ENCODE measurements at regions not wholly inside any gene's neighbourhood (a gene's known extent, or its start where the extent isn't known, plus 50 kb on each side); places are given as distances from the start of the nearest gene placed in this dataset.

DNA sequence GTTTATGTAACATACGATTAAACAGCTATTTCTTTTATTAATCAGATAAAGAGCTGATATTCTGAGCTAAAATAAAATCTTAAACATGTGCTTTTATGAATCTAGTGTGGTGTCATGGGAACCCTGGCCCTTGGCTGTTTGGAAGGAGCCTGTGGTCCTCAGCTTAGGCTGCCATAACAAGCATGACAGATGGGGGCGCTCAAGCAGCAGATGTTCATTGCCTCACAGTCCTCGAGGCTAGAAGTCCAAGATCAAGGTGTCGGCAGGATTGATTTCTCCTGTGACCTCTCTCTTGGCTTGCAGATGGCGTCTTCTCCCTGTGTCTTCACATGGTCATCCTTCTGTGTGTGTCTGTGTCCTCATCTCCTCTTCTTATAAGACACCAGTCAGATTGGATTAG is 448.2 kb downstream of the GADD45G start:
- intact Hi-C loops (cut with micrococcal nuclease; ENCODE audit: unreplicated experiment): no loop called here
- no peaks in the 10 kb centered on the region for H3K4me1 ChIP-seq
- no peaks in the 10 kb centered on the region for H3K36me3 ChIP-seq (ENCODE audit: control insufficient read depth, insufficient read depth, low read length)
- Mint-ChIP-seq H3K36me3 (ENCODE audit: insufficient read depth, unreplicated experiment) (no peaks in the 10 kb centered on the region), H3K27ac (ENCODE audit: unreplicated experiment) (no peak overlapping the region), H3K4me1 (ENCODE audit: low read depth, unreplicated experiment) (no peaks in the 10 kb centered on the region), H3K4me3 (ENCODE audit: unreplicated experiment) (no peak overlapping the region), H3K27me3 (ENCODE audit: insufficient read depth, unreplicated experiment) (peaks cover 2% of the 10 kb centered on the region), H3K9me3 (ENCODE audit: unreplicated experiment) (no peaks in the 10 kb centered on the region)
- no peaks in the 10 kb centered on the region for H3K27me3 ChIP-seq (replicated peaks; ENCODE audit: control insufficient read depth, insufficient read depth, low read length)
- TF ChIP-seq CTCF (IDR thresholded peaks at IDR 0.05; ENCODE audit: insufficient read depth in 1 of 2, low read depth in 1 of 2, low read length in 1 of 2, severe bottlenecking in 1 of 2, unreplicated experiment in 1 of 2): peak in 1 of 2 experiments; percentile 21
- no peaks in the 10 kb centered on the region for H3K9me3 ChIP-seq
- BruUV-seq (replicated peaks): no TSS peak
- ChIA-PET CTCF (no interaction called here), POLR2A (no interaction called here)
- no peak overlapping the region for H3K4me3 ChIP-seq (ENCODE audit: low read depth, low read length)
- peak in 1 of 2 experiments; percentile 16 for DNase-seq

- H3K4me1 ChIP-seq: no peaks in the 10 kb centered on the region
- H3K4me1 Mint-ChIP-seq (ENCODE audit: low read depth, unreplicated experiment): no peaks in the 10 kb centered on the region
- no peaks in the 10 kb centered on the region for H3K27me3 Mint-ChIP-seq (ENCODE audit: insufficient read depth, unreplicated experiment)
- no peak overlapping the region for H3K4me3 ChIP-seq (ENCODE audit: low read depth, low read length)
- ChIA-PET CTCF (no interaction called here), POLR2A (no interaction called here)
- no peak overlapping the region for H3K4me3 Mint-ChIP-seq (ENCODE audit: unreplicated experiment)
- no peaks in the 10 kb centered on the region for H3K9me3 Mint-ChIP-seq (ENCODE audit: unreplicated experiment)
- DNase-seq: no peak
- no peaks in the 10 kb centered on the region for H3K36me3 ChIP-seq (ENCODE audit: control insufficient read depth, insufficient read depth, low read length)
- intact Hi-C loops (cut with micrococcal nuclease; ENCODE audit: unreplicated experiment): no loop called here
- H3K36me3 Mint-ChIP-seq (ENCODE audit: insufficient read depth, unreplicated experiment): no peaks in the 10 kb centered on the region
- BruUV-seq (replicated peaks): no TSS peak
- H3K27ac Mint-ChIP-seq (ENCODE audit: unreplicated experiment): no peak overlapping the region
- H3K27me3 ChIP-seq (replicated peaks; ENCODE audit: control insufficient read depth, insufficient read depth, low read length): no peaks in the 10 kb centered on the region
- TF ChIP-seq CTCF (IDR thresholded peaks at IDR 0.05; ENCODE audit: insufficient read depth in 1 of 2, low read depth in 1 of 2, low read length in 1 of 2, severe bottlenecking in 1 of 2, unreplicated experiment in 1 of 2): no peak
- no peaks in the 10 kb centered on the region for H3K9me3 ChIP-seq
Observed at GRCh38 chr9:90054810-90055209, 450.0 kb downstream of the GADD45G start.

DNA sequence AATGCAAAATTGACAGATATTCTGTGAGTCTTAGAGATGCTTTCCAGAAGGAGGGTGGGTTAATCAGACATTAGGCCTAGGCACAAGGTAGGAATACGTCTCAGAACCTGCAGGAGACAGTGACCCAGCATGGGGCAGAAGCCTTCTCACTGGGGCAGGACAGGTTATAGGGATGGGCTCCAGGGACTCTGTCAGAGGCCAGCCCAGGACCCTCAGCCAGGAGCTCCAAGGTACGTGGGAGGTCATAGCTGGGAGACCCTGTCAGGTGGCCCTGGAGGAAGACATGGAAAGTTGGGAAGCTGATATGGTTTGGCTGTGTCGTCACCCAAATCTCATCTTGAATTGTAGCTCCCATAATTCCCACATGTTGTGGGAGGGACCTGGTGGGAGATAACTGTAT is 450.4 kb downstream of the GADD45G start:
- no peaks in the 10 kb centered on the region for H3K9me3 Mint-ChIP-seq (ENCODE audit: unreplicated experiment)
- peaks cover 2% of the 10 kb centered on the region for H3K4me1 Mint-ChIP-seq (ENCODE audit: low read depth, unreplicated experiment)
- H3K9me3 ChIP-seq: no peaks in the 10 kb centered on the region
- H3K36me3 Mint-ChIP-seq (ENCODE audit: insufficient read depth, unreplicated experiment): no peaks in the 10 kb centered on the region
- no peaks in the 10 kb centered on the region for H3K36me3 ChIP-seq (ENCODE audit: control insufficient read depth, insufficient read depth, low read length)
- no peak overlapping the region for H3K4me3 Mint-ChIP-seq (ENCODE audit: unreplicated experiment)
- H3K27me3 ChIP-seq (replicated peaks; ENCODE audit: control insufficient read depth, insufficient read depth, low read length): no peaks in the 10 kb centered on the region
- POLR2A ChIA-PET: no interaction called here
- CTCF ChIA-PET: no interaction called here
- H3K27ac Mint-ChIP-seq (ENCODE audit: unreplicated experiment): no peak overlapping the region
- DNase-seq: no peak
- intact Hi-C loops (cut with micrococcal nuclease; ENCODE audit: unreplicated experiment): no loop called here
- TF ChIP-seq CTCF (IDR thresholded peaks at IDR 0.05; ENCODE audit: insufficient read depth in 1 of 2, low read depth in 1 of 2, low read length in 1 of 2, severe bottlenecking in 1 of 2, unreplicated experiment in 1 of 2): no peak
- H3K27me3 Mint-ChIP-seq (ENCODE audit: insufficient read depth, unreplicated experiment): no peaks in the 10 kb centered on the region
- H3K4me3 ChIP-seq (ENCODE audit: low read depth, low read length): no peak overlapping the region
- H3K4me1 ChIP-seq: no peaks in the 10 kb centered on the region
- BruUV-seq (replicated peaks): no TSS peak

All from Caco-2 (cell line).